ENCODE measurements at regions not wholly inside any gene's neighbourhood (a gene's known extent, or its start where the extent isn't known, plus 50 kb on each side); places are given as distances from the start of the nearest gene placed in this dataset.

DNA sequence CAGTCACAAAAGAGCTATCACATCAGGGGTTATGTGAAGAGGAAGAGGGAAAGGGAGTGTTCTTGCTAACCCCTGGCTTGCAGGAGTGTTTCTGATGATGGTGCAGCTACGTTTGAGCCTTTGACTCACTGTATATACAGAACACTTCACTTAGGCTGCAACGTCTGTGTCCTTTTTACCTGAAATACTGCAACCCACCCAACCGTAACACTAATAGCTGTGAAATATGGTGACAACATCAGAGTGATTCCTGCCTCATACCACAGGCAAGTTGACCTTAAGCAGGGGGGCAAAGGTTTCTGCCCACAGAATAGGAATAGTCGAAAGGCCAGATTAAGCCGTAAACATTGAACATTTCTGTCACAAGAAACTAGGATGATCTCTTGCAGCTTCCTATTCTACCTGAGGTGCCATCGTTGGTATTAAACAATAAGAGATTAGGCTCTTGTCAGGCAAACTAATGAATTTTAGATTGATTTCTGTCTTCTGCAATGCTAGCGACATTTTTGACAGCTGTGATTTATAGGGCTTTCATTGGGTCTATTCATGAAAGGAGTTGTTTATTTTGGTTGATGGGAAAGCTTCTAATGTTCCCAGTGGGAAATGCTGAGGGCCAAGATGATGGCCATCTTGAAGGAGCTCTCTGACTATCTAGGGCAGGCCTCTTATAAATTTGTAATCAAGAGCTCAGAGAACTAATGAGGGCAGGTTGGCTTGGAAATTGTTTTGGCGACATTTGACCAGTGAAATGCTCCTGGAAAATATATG lies 316.8 kb downstream of the PIK3C3 start:
- WGBS, 3 donors: 62 to 74% (median 70%) methylated on average over 8 of the region's 8 CpGs
- H3K36me3 ChIP-seq: no peaks in the 10 kb centered on the region
- peaks cover 6% of the 10 kb centered on the region for H3K4me1 ChIP-seq (ENCODE audit: insufficient read depth)
- DNase-seq: no peak
- H3K27ac ChIP-seq: no peak overlapping the region
- no peaks in the 10 kb centered on the region for H3K9me3 ChIP-seq
- intact Hi-C loops (cut with DNase I): no loop called here
- no peaks in the 10 kb centered on the region for H3K27me3 ChIP-seq
- H3K4me3 ChIP-seq: no peak overlapping the region
- no peak for TF ChIP-seq EP300 (IDR thresholded peaks at IDR 0.05)
- TF ChIP-seq, protein P1, sequence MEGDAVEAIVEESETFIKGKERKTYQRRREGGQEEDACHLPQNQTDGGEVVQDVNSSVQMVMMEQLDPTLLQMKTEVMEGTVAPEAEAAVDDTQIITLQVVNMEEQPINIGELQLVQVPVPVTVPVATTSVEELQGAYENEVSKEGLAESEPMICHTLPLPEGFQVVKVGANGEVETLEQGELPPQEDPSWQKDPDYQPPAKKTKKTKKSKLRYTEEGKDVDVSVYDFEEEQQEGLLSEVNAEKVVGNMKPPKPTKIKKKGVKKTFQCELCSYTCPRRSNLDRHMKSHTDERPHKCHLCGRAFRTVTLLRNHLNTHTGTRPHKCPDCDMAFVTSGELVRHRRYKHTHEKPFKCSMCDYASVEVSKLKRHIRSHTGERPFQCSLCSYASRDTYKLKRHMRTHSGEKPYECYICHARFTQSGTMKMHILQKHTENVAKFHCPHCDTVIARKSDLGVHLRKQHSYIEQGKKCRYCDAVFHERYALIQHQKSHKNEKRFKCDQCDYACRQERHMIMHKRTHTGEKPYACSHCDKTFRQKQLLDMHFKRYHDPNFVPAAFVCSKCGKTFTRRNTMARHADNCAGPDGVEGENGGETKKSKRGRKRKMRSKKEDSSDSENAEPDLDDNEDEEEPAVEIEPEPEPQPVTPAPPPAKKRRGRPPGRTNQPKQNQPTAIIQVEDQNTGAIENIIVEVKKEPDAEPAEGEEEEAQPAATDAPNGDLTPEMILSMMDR (IDR thresholded peaks at IDR 0.05): no peak
- TF ChIP-seq POLR2A (IDR thresholded peaks at IDR 0.05): no peak

DNA sequence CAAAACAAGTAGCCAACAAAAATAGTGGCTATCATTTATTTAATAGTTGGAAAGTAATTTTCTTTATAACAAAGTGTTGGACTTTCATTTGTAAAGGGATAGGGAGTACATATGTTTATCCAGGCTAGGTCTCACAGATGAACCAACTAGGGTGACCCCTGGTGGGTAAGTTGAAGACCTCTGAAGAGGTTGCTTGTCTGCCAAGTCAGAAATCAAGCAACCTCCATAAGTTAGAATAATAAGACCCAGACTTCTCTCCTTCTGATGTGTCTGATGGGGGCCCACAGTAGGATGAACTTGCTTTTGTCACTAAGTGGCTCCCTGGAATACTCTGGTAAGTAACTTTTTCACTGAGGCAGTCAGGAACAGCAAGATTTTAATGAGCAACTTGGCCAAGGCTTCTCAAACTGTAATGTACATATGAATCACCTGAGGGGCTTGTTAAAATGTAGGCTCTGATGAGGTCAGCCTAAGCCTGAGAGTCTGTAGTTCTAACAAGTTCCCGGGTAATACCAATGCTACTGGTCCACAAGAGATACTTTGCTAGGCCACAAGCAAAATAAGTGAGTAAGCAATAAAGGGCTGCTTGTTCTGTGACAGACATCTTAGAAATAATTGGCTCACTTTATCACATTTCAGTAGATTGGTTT lies 319.6 kb downstream of the PIK3C3 start:
- no peak overlapping the region for H3K4me3 ChIP-seq
- intact Hi-C loops (cut with DNase I): no loop called here
- no peak overlapping the region for H3K27ac ChIP-seq
- no peak for TF ChIP-seq EP300 (IDR thresholded peaks at IDR 0.05)
- H3K36me3 ChIP-seq: no peaks in the 10 kb centered on the region
- peaks cover 7% of the 10 kb centered on the region for H3K4me1 ChIP-seq (ENCODE audit: insufficient read depth)
- H3K27me3 ChIP-seq: no peaks in the 10 kb centered on the region
- no peak for DNase-seq
- H3K9me3 ChIP-seq: no peaks in the 10 kb centered on the region
- WGBS, 3 donors: 31 to 95% (median 46%) methylated on average over 1 of the region's 1 CpG

DNA sequence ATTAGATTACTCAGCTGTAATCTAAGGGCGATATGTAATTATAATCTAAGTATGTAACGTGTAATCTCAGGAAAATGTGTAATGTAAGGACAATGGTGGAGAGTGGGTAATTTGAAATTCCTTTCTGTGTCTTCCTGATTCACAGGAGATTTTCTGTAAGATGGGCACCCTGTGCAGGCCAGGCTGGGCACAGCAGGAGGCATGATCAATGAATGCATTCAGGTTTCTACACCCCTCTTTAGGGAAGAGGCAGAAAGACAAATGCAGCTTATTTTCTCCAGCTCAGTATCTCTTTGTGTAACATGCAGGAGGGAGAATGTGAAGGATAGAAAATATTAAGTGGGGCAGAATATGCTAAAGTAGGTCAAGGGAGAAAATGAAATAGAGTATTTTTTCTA lies 320.1 kb downstream of the PIK3C3 start:
- 90 to 94% (median 92%) methylated on average over 2 of the region's 2 CpGs for WGBS, 3 donors
- no peak overlapping the region for H3K27ac ChIP-seq
- intact Hi-C loops (cut with DNase I): no loop called here

DNA sequence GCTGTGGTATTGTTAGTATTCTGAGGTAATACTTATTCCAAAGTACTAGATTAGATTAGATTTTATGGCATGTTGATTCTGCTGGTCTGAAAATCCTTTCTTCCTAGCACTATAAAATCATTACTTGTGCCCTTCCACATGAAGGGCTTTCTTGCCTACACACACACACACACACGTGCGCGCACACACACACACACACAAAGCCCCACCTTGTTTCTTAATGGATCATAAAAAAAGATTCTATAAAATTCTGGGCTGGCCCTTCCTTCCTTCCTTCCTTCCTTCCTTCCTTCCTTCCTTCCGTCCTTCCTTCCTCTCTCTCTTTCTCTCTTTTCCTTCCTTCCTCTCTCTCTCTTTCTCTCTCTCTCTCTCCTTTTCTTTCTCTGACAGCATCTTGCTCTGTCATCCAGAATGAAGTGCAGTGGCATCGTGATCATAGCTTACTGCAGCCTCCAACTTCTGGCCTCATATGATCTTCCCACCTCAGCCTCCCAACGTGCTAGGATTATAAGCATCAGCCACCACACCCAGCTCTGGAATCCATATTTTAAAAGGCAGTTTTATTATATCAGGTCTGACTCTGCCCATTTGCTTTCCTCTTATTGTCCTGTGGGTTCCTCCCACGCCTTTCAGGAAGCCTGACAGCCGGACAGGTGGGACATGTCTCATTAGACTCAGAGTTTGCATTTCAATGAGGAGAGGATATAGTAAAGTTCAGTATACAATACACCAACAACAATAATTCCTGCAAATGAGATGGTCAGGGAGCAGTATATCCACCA lies 321.1 kb downstream of the PIK3C3 start:
- Histone ChIP-seq H3K27ac (no peak overlapping the region), H3K9me3 (no peaks in the 10 kb centered on the region), H3K4me3 (no peak overlapping the region), H3K27me3 (no peaks in the 10 kb centered on the region), H3K4me1 (ENCODE audit: insufficient read depth) (peaks cover 7% of the 10 kb centered on the region), H3K36me3 (no peaks in the 10 kb centered on the region)
- WGBS, 3 donors: 67 to 76% (median 68%) methylated on average over 8 of the region's 8 CpGs
- intact Hi-C loops (cut with DNase I): no loop called here
- TF ChIP-seq, protein P1 (IDR thresholded peaks at IDR 0.05): no peak
- TF ChIP-seq EP300 (IDR thresholded peaks at IDR 0.05): no peak
- no peak for TF ChIP-seq POLR2A (IDR thresholded peaks at IDR 0.05)
- DNase-seq: no peak

More for the DNA sequence above, 320.1 kb downstream of the PIK3C3 start:
- no peak for TF ChIP-seq EP300 (IDR thresholded peaks at IDR 0.05)
- TF ChIP-seq, protein P1 (IDR thresholded peaks at IDR 0.05): no peak
- no peak for TF ChIP-seq POLR2A (IDR thresholded peaks at IDR 0.05)
- Histone ChIP-seq H3K4me3 (no peak overlapping the region), H3K27me3 (no peaks in the 10 kb centered on the region), H3K36me3 (no peaks in the 10 kb centered on the region), H3K9me3 (no peaks in the 10 kb centered on the region), H3K4me1 (ENCODE audit: insufficient read depth) (peaks cover 7% of the 10 kb centered on the region)
- no peak for DNase-seq
